ENCODE measurements at regions not wholly inside any gene's neighbourhood (a gene's known extent, or its start where the extent isn't known, plus 50 kb on each side); places are given as distances from the start of the nearest gene placed in this dataset.

GRCh38 chr2:44879269-44880124 is 62.0 kb upstream of the SIX3 start:
- no peak for TF ChIP-seq POLR2A (IDR thresholded peaks at IDR 0.05; ENCODE audit: low read depth, low read length)
- TF ChIP-seq PAX5 (IDR thresholded peaks at IDR 0.05; ENCODE audit: insufficient read depth, low read length, severe bottlenecking) = no peak
- no peak for TF ChIP-seq POLR2AphosphoS5 (IDR thresholded peaks at IDR 0.05; ENCODE audit: low read depth, low read length)
- TF ChIP-seq TAF1 (IDR thresholded peaks at IDR 0.05; ENCODE audit: low read depth, low read length) = no peak
